GM18499 (cell line): ENCODE measurements at regions not wholly inside any gene's neighbourhood (a gene's known extent, or its start where the extent isn't known, plus 50 kb on each side); places are given as distances from the start of the nearest gene placed in this dataset.
A peak's percentile ranks its signal among the peaks of the same experiment; 100 is the strongest.

Experiments
- ATAC-seq: cut with Tn5 transposase; IDR thresholded peaks from one replicate; pipeline ENCODE4 v1.9.1; 2021; ENCODE audit warnings: moderate number of reproducible peaks; ENCODE audit not compliant: insufficient read depth, unreplicated experiment

- no peak for ATAC-seq
These were observed 200.0 kb downstream of the TSN start for GRCh38 chr2:121955426-121955825.

GRCh38 chr2:121955872-121956271 lies 200.4 kb downstream of the TSN start:
- no peak for ATAC-seq

GRCh38 chr2:121960251-121960650 lies 204.8 kb downstream of the TSN start:
- no peak for ATAC-seq

DNA sequence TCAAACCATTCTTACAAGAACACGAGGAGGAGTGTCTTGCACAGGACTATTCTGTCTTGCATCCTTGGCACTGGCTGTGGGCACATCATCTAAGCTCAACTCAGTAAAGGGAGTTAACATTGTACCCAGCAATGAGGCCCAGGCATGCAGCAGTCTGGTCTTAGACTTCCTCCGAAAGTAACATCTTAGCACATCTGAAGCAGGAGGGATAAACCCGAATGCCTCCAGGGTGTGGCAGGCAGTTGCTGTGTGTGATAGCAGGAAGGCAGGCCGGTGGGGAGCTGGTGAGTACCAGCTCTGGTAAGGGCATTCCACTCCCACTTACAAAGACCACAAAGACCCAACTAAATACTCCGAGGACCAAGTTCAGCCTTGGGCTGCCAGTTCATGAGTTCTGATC lies 206.3 kb downstream of the TSN start:
- no peak for ATAC-seq

DNA sequence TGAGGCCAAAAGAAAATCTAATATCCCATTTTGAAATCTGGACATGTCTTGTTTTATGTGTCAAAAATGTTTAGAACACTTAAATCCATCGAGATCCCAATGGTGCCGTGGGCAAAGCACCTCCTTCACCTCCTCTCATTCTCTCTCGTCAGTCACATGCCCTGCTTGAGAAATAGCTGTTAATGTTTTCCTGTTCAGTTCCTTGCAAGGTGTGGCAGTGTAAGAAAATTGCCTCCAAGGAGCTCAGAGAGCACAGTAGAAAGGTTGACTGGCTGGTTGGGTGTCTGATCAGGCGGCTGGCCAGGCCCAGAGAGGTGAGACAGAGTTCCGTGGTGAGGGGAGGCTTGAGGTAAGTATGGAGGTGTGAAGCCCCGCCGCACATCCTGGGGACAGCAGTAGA lies 210.2 kb downstream of the TSN start:
- ATAC-seq: no peak

DNA sequence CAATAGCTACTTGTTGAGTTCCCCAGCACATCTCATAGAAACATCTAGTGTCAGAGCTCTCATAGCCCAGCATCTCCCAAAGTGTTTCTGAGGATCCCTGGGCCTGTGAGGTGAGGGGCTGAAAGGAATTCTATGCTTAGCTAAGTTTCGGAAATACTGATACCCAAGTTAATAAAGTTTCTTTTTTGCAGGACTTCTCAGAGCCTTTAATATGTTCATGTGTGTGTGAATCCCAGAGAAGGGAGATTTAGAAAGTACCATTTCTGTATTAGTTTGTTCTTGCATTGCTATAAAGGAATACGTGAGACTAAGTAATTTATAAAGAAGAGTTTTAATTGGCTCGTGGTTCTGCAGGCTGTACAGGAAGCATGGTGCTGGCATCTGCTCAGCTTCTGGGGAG lies 211.2 kb downstream of the TSN start:
- no peak for ATAC-seq

GRCh38 chr2:121969166-121969565 lies 213.7 kb downstream of the TSN start:
- no peak for ATAC-seq

GRCh38 chr2:121969766-121970639 lies 214.6 kb downstream of the TSN start:
- ATAC-seq: no peak

DNA sequence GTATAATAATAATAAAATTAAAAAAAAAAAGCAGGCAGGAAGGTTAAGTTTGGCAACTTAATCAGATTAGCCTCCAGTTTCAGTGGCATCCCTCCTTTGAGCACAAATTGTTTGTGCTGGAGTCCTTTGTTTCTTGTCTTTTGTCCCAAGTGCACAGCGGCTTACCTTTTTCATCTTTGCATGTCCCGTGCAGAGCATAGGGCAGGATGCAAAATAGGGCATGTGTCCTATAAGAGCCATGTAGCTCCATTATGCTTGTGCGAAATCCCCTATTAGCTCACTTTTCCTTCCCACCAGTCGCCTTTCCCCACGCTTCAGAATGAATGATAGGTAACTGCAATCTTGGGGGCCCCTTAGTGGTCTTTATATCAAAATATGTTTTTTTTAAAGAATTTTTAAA lies 216.8 kb downstream of the TSN start:
- ATAC-seq: no peak

DNA sequence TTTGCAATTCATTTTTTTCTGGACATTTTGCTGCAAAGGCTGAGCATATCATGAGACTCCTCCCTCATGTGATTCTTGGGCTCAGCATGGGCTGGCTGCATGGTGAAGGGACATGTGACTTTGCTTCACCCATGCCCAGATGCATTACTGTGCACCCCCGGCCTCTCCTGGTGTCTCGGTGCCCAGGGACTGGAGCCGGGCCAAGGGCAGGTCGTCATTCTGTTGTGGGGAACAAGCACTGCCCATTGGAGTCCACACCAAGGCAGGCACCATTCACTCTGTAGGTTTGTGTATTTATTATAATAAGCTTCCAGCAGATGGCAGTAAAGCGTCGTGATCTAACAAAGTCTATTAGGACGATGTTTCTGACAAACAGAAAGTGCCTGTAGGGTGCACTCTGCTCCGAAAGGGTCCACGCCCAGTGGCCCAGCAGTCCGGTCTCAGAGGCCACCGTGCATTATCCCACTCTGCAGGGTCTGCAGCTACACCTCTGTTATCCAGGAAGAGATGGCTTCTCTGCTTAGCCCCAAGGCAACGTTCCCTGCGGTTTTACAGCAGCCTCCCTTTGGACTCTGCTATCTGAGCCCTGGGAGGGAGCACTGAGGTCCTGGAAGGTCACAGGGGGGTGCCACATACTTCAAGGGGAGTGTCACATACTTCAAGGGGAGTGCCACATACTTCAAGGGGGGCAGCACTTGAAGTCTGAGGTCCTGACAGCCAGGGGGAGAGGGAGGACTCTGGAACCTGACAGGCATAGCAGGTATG lies 219.6 kb downstream of the TSN start:
- ATAC-seq: peak; percentile 98

GRCh38 chr2:121976926-121977325 lies 221.5 kb downstream of the TSN start:
- ATAC-seq: no peak

- ATAC-seq: no peak
These were observed 221.9 kb downstream of the TSN start for GRCh38 chr2:121977326-121977725.

GRCh38 chr2:121992700-121993099 lies 237.2 kb downstream of the TSN start:
- no peak for ATAC-seq

GRCh38 chr2:121993682-121994081 lies 238.2 kb downstream of the TSN start:
- ATAC-seq: no peak

DNA sequence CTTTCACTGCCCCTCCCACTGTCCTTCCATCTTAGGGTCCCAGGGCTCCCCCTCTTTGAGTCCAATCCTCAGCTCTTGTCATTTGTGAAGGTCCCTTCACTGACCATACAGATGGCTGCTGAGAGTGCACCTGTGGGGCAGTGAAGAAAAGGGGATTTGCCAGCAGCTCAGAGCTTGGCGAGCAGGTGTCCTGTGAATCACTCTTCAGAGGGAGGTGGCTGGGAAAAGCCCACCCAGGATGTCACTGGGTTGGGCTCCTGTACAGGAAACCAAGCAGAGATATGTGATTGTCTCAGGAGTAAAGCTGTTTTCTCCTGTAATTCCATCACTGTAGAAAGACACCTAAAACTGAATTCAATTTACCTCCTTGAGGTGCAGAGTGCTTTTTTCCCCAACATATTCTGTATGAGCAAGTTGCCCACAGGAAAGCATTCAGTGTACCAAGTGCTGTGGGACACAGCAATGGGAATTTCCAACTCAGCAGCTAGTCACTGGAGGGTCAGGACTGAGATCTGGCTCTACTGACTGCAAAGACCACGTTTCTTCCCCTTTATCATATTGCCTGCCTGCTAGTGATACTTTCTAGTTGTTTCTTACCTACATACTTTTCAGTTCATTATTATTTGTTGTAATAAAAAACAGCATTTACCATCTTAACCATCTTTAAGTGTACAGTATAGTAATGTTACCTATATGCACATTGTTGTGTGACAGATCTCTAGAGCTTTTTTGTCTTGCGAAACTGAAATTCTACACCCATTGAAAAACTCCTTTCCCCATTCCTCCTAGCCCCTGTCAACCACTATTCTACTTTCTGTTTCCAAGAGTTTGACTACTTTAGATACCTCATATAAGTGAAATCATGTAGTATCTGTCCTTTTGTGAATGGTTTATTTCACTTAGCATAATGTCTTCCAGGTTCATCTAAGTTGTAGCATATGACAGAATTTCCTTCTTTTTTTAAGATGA lies 239.1 kb downstream of the TSN start:
- no peak for ATAC-seq

DNA sequence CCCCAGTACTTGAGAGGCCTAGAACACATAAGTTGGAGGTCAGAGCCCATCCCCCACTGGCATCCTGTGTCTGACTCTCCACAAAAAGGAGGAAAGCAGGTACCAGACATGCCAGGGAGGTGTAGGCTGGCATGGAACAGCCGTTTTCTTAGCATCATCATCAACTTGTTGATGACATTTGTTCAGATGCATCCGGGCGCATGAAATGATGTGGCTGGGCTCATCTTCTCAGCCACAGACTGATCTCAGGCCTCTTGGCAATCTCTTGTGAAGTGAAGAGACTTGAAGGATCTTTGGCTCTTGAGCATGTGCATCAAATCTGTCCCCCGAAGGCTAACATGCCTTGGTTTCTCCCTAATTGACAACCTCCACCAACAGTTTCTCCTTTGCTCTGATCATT lies 243.3 kb downstream of the TSN start:
- ATAC-seq: no peak

GRCh38 chr2:121999264-121999663 lies 243.8 kb downstream of the TSN start:
- no peak for ATAC-seq

DNA sequence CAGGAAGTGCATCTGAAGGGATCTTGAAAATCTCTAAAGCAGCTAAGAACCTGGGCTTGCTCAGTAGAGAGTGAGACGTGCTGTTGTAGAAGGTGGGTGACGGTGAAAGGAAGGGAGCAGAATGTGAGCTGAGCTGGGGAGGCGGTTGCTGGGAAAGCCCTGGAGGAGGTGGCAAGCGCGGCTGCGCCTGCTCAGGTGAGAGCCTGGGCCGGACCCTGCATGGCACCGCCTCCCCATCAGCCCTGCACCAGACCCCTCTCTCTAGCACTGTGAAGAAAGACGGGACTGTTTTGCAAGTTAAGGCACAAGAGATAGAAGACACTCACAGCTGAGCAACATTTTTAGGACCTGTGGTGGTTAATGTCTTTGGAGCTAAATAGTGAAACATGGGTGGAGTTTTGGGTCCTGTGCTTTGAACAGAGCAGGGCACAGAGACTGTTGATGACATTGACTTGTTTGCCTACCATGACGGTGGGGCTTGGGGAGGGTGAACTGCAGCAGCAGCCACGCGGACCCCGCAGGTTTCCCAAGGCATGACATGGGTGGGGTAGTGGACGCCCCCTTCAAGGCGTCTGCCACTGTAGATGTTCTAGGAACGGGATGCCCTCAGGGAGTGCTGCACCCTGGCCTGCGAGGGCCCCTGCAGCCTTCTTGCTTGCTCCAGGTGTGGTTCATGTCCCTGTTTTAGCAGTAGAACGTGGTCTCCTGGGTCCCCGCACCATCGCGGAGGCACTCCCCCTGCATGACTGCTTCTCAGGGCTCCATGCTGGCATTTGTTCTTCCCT lies 245.3 kb downstream of the TSN start:
- ATAC-seq: no peak

GRCh38 chr2:122001441-122001874 lies 246.0 kb downstream of the TSN start:
- no peak for ATAC-seq
